Endothelial cell of umbilical vein (primary cell): ENCODE measurements at regions not wholly inside any gene's neighbourhood (a gene's known extent, or its start where the extent isn't known, plus 50 kb on each side); places are given as distances from the start of the nearest gene placed in this dataset.

ENCODE experiments used
- BruUV-seq: library from RNA; stranded (reverse); fragments of 400-500 nt; replicated peaks from 2 replicates; lab custom pipeline; 2021; lab: Mats Ljungman, UMichigan
- CTCF ChIA-PET: fragments of 300-600, 350-600 bp; sonication (Branson Sonifier 250); formaldehyde crosslinking; loops from one replicate; lab custom pipeline; 2021; ENCODE audit warnings: antibody characterized with exemption, inconsistent platforms; lab: Charles Lee
- POLR2A ChIA-PET: fragments of 300-600, 350-600 bp; sonication (Branson Sonifier 250); formaldehyde crosslinking; loops from one replicate; lab custom pipeline; 2021; ENCODE audit warnings: antibody characterized with exemption, inconsistent platforms; lab: Charles Lee
- DNase-seq: peaks from one replicate; pipeline ENCODE4 v3.0.0-alpha.2; 2011; ENCODE audit warnings: low read depth, low spot score
- FAIRE-seq: peaks from 2 replicates; lab custom pipeline; 2011; peaks lifted over from hg19 to GRCh38; lab: Jason Lieb, UNC
- H2AFZ ChIP-seq: 2 replicates; pipeline ENCODE4 v1.6.0; 2012; ENCODE audit warnings: low read depth, low read length, control low read depth, inconsistent platforms
- H3K27ac ChIP-seq: 2 replicates; pipeline ENCODE4 v1.5.1; 2011; ENCODE audit warnings: low read depth, mild to moderate bottlenecking, control low read depth, low read length, moderate library complexity; ENCODE audit not compliant: insufficient read depth
- H3K27me3 ChIP-seq, 2 experiments: 2 replicates each; pipeline versions ENCODE4 v1.6.0 to v1.6.1; 2011; ENCODE audit warnings: low read length in 2 of 2, mixed read lengths in 1 of 2; ENCODE audit not compliant: control insufficient read depth in 2 of 2, insufficient read depth in 2 of 2
- H3K36me3 ChIP-seq, 2 experiments: 2 replicates in 1 of 2; 3 replicates in 1 of 2; pipeline ENCODE4 v1.5.1; 2011; ENCODE audit warnings: low read length in 2 of 2, mild to moderate bottlenecking in 1 of 2, moderate library complexity in 1 of 2; ENCODE audit not compliant: control insufficient read depth in 2 of 2, insufficient read depth in 2 of 2; ENCODE audit errors: extremely low read depth in 1 of 2
- H3K4me1 ChIP-seq: 3 replicates; pipeline ENCODE4 v1.5.1; 2011; ENCODE audit warnings: mild to moderate bottlenecking, low read length; ENCODE audit not compliant: control insufficient read depth, insufficient read depth; ENCODE audit errors: extremely low read depth
- H3K4me2 ChIP-seq: 2 replicates; pipeline ENCODE4 v1.6.1; 2011; ENCODE audit warnings: low read length, control low read depth, mixed read lengths; ENCODE audit not compliant: insufficient read depth
- H3K4me3 ChIP-seq, 3 experiments: fragments of 200-600 bp in 1 of 3; sonication (generic), shearing (Covaris generic) in 1 of 3; replicated peaks in 1 of 3; 2 replicates each; pipeline ENCODE4 v1.5.1; 2011 to 2016; ENCODE audit warnings: control low read depth in 3 of 3, low read length in 3 of 3, mild to moderate bottlenecking in 2 of 3, inconsistent platforms in 1 of 3, low read depth in 1 of 3, moderate library complexity in 1 of 3; ENCODE audit not compliant: insufficient read depth in 1 of 3
- H3K79me2 ChIP-seq: 2 replicates; pipeline ENCODE4 v1.6.0; 2012; ENCODE audit warnings: low read length, inconsistent platforms; ENCODE audit not compliant: control insufficient read depth, insufficient read depth
- H3K9ac ChIP-seq: replicated peaks from 2 replicates; pipeline ENCODE3; 2011; ENCODE audit warnings: low read length, control low read depth; ENCODE audit not compliant: insufficient read depth; ENCODE audit errors: extremely low read depth
- H3K9me1 ChIP-seq: replicated peaks from 3 replicates; pipeline ENCODE4 v1.6.0; 2011; ENCODE audit warnings: mild to moderate bottlenecking, low read length; ENCODE audit not compliant: control insufficient read depth, insufficient read depth; ENCODE audit errors: extremely low read depth
- H3K9me3 ChIP-seq: replicated peaks from 2 replicates; pipeline ENCODE4 v1.5.1; 2012; ENCODE audit warnings: low read length, inconsistent platforms; ENCODE audit not compliant: control insufficient read depth, insufficient read depth
- H4K20me1 ChIP-seq: replicated peaks from 2 replicates; pipeline ENCODE3; 2011; ENCODE audit warnings: mild to moderate bottlenecking, low read length; ENCODE audit not compliant: control insufficient read depth, insufficient read depth; ENCODE audit errors: extremely low read depth
- CTCF ChIP-seq, 2 donors: IDR thresholded peaks; 1 replicate in 1 of 2; 2 replicates in 1 of 2; pipeline ENCODE4 v1.5.1; 2011; ENCODE audit warnings: low read length in 2 of 2, mild to moderate bottlenecking in 2 of 2, moderate library complexity in 2 of 2, control low read depth in 1 of 2, inconsistent platforms in 1 of 2, low read depth in 1 of 2; ENCODE audit not compliant: insufficient read depth in 1 of 2; ENCODE audit errors: extremely low read depth in 1 of 2
- EZH2 ChIP-seq: IDR thresholded peaks from 2 replicates; pipeline ENCODE4 v1.6.1; 2012; ENCODE audit warnings: borderline replicate concordance, low read depth, mild to moderate bottlenecking, moderate library complexity, low read length, inconsistent platforms; ENCODE audit not compliant: severe bottlenecking
- GATA2 ChIP-seq: IDR thresholded peaks from 2 replicates; pipeline ENCODE4 v1.7.0; 2011; ENCODE audit warnings: low read depth, mild to moderate bottlenecking, moderate library complexity, mixed read lengths, low read length; ENCODE audit not compliant: insufficient read length, insufficient read depth
- JUN ChIP-seq: IDR thresholded peaks from 2 replicates; pipeline ENCODE4 v1.6.1; 2011; ENCODE audit warnings: borderline replicate concordance, low read depth; ENCODE audit not compliant: insufficient read length, insufficient read depth
- MAX ChIP-seq: IDR thresholded peaks from 2 replicates; pipeline ENCODE4 v1.6.1; 2011; ENCODE audit not compliant: insufficient read depth, insufficient read length
- POLR2A ChIP-seq: IDR thresholded peaks from 2 replicates; pipeline ENCODE4 v1.6.1; 2012; ENCODE audit warnings: low read depth, mild to moderate bottlenecking, control low read depth, low read length
- POLR2AphosphoS5 ChIP-seq: IDR thresholded peaks from 2 replicates; pipeline ENCODE4 v1.6.1; 2012; ENCODE audit warnings: low read depth, mild to moderate bottlenecking, control low read depth, low read length, moderate library complexity; ENCODE audit not compliant: insufficient read depth
- dilution Hi-C: fragments of 300-500 bp; cut with MboI; formaldehyde crosslinking; loops from one replicate; pipeline ENCODE4 v1.15.0; 2019; ENCODE audit warnings: low sequenced_read_pairs; ENCODE audit not compliant: extremely low pct_ligation_motif_present
- intact Hi-C: fragments of 100-400 bp; cut with micrococcal nuclease; formaldehyde crosslinking; loops from one replicate; pipeline ENCODE4 v1.10.0; 2022

GRCh38 chr10:81570878-81571794, 303.9 kb upstream of the NRG3 start:
- DNase-seq: no peak
- Histone ChIP-seq H3K9me3 (no peaks in the 10 kb centered on the region), H3K27me3 (no peaks in the 10 kb centered on the region), H4K20me1 (no peaks in the 10 kb centered on the region), H3K36me3 (no peaks in the 10 kb centered on the region), H3K9ac (no peak overlapping the region), H3K4me2 (no peak overlapping the region), H3K79me2 (no peaks in the 10 kb centered on the region), H3K27ac (no peak overlapping the region), H2AFZ (no peak overlapping the region), H3K9me1 (no peaks in the 10 kb centered on the region), H3K4me1 (no peaks in the 10 kb centered on the region), H3K4me3 (no peak overlapping the region)
- BruUV-seq: no TSS peak
- no peak for TF ChIP-seq CTCF (IDR thresholded peaks at IDR 0.05; ENCODE audit: extremely low read depth in 1 of 2, insufficient read depth in 1 of 2, low read depth in 1 of 2, low read length in 2 of 2)
- TF ChIP-seq JUN: no peak
- ChIA-PET POLR2A (no interaction called here), CTCF (no interaction called here)
- dilution Hi-C loops: no loop called here
- FAIRE-seq: no peak
- intact Hi-C loops: no loop called here

- Histone ChIP-seq H3K27me3 (no peaks in the 10 kb centered on the region), H3K79me2 (no peaks in the 10 kb centered on the region), H3K27ac (no peak overlapping the region), H3K9me3 (no peaks in the 10 kb centered on the region), H4K20me1 (no peaks in the 10 kb centered on the region), H3K4me1 (no peaks in the 10 kb centered on the region), H3K9me1 (no peaks in the 10 kb centered on the region), H3K36me3 (no peaks in the 10 kb centered on the region), H2AFZ (no peak overlapping the region), H3K4me3 (no peak overlapping the region), H3K4me2 (no peak overlapping the region), H3K9ac (no peak overlapping the region)
- POLR2A ChIA-PET: no interaction called here
- no peak for DNase-seq
- BruUV-seq: no TSS peak
- CTCF ChIA-PET: no interaction called here
- TF ChIP-seq POLR2AphosphoS5 (no peak), GATA2 (no peak), MAX (no peak), CTCF (IDR thresholded peaks at IDR 0.05; ENCODE audit: extremely low read depth in 1 of 2, insufficient read depth in 1 of 2, low read depth in 1 of 2, low read length in 2 of 2) (no peak), EZH2 (no peak), POLR2A (no peak)
- FAIRE-seq: no peak
- intact Hi-C loops (no loop called here), dilution Hi-C loops (no loop called here)
Observed at GRCh38 chr10:81575036-81575435, 300.0 kb upstream of the NRG3 start.
